MV-4-11 (cell line): ENCODE measurements at regions not wholly inside any gene's neighbourhood (a gene's known extent, or its start where the extent isn't known, plus 50 kb on each side); places are given as distances from the start of the nearest gene placed in this dataset.
"Not testable (repeated sequence)": the region's sequence is repeated elsewhere in the genome, so short reads cannot be mapped to it uniquely, and the experiment has no call there.

Source experiments
- DNase-seq: peaks from one replicate; lab custom pipeline; 2025; lab: John Stamatoyannopoulos, UW

DNA sequence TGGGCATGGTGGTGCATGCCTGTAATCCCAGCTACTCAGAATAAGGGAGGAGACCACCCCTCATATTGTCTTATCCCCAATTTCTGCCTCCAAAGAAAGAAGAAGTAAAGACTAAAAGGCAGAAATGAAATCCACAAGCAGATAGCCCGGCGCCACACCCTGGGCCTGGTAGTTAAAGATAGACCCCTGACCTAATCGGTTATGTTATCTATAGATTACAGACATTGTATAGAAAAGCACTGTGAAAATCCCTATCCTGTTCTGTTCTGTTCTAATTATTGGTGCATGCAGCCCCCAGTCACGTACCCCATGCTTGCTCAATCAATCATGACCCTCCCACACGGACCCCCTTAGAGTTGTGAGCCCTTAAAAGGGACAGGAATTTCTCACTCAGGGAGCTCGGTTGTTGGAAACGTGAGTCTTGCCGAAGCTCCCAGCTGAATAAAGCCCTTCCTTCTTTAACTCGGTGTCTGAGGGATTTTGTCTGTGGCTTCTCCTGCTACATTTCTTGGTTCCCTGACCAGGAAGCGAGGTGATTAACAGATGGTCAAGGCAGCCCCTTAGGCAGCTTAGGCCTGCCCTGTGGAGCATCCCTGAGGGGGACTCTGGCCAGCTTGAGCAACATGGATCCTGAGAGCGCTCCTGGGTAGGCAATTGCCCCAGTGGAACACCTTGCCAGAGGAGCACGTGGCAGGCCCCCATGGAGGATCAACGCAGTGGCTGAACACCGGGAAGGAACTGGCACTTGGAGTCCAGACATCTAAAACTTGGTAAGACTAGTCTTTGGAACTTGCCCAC, 188.7 kb upstream of the NDUFV2 start:
- not testable (repeated sequence) for DNase-seq

GRCh38 chr18:8914404-8915264, 187.9 kb upstream of the NDUFV2 start:
- not testable (repeated sequence) for DNase-seq

- DNase-seq: not testable (repeated sequence)
These were observed 181.4 kb upstream of the NDUFV2 start for GRCh38 chr18:8920856-8921787.

DNA sequence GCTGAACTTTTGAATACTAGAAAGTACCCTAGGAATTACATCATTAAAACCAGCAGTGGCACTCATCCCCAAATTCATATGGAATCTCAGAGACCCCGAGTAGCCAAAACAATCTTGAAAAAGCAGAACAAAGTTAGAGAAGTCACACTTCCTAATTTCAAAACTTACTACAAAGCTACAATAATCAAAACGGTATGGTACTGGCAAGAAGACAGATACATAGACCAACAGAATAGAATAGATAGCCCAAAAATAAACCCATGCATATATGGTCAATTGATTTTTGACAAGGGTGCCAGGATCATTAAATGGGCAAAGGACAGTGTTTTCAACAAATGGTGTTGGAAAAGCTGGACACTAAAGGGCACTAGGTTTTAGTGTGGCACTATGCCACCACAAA, 176.0 kb upstream of the NDUFV2 start:
- DNase-seq: no peak

DNA sequence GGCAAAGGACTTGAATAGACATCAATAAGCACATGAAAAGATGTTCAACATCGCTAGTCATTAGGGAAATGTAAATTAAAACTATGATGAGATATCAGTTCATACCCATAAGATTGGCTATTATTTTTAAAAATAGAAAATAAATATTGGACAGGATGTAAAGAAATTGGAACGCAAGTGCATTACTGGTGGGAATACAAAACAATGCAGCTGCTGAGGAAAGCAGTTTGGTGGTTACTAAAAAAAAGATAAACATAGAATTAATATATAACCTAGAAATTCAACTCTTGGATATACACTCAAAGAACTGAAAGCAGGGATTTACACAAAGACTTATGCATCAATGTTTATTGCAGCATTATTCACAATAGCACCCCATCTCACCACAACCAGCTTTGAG, 174.5 kb upstream of the NDUFV2 start:
- DNase-seq: no peak

DNA sequence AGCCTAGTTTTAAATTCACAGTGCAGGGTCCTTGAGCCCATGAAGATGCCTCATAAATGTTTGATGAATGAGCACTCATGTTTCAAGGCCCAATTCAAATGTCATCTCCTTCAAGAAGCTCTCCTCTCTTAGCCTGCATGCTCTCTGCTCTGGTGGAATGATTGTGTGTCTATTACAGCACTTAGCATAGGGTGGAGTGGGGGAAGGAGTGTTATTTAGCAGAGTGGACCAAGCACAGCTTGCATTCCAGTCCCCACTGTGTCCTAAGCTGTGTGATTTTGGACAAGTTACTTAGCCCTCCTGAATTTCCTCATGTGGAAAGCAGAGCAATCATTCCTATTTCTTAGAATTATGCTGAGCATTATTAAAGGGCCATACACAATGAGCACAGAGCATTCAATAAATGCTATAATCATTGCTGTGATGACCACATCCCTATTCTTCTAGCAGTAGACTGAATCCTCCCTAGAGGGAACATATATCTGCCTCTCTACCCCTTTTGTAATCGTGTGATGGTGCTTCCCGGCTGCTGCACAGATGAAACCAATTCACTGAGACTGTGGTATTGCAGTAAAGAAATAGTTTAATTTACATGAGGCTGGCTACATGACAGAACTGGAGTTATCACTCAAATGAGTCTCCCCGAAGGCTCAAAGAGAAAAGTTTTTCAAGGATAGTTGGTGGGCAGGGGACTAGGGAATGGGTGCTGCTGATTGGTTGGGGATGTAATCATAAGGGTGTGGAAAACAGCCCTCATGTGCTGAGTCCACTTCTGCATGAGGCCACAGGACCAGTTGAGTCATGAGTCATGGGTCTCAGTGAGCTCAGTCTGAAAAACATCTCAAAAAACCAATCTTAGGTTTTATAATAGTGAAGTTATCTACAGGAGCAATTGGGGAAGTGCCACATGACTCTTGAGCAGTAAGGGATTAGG, 173.4 kb upstream of the NDUFV2 start:
- DNase-seq: no peak

DNA sequence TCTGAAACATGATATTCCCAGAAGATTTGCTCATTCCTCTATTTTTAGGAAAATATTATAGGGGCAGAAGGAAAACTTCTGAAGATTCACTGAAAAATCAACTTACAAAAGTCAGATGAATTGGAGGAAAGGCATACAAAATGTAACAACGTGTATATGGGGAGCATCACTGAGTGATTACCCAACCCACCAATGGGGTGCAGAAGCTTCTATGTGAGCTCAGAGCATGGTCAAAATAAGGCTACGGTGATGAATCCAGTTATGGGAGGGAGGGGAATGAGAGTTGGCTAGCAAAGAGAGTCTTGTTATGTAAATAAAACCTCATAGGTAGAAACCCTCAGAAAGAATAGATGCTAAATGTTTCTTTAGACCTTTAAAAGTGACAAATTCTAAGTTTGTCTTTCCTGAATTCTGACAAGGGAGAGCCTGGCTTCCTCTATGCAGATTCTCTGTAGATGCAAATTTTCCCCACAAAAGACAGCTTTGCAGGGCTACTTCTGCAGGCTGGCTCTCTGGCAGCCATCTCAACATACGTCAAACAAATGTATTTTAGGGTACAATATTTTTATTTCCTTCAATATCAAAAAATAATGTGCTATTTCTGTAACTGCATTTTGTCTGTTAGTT, 171.4 kb upstream of the NDUFV2 start:
- DNase-seq: no peak

GRCh38 chr18:8932866-8933265, 169.6 kb upstream of the NDUFV2 start:
- DNase-seq: no peak

DNA sequence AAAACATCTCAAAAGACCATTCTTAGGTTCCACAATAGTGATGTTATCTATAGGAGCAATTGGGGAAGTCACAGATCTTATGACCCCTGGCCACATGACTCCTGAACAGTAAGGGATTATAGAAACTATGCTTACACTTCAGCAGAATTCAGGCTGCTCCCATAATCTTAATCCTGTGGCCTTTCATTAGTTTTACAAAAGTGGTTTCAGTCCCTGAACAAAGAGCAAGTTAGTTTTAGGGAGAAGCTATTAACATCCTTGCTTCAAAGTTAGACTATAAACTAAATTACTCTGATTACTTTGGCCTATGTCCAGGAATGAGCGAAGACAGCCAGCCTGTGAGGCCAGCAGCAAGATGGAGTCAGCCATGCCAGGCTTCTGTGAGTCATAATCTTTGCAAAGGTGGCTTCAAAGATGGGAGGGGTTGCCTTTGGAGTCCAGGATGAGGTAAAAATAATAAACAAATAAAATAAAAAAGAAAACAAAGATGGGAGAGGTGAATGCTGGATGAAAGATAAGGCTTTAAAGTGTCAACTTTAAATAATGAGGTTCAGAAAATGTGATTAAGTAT, 168.7 kb upstream of the NDUFV2 start:
- DNase-seq: no peak

- DNase-seq: not testable (repeated sequence)
These were observed 167.2 kb upstream of the NDUFV2 start for GRCh38 chr18:8935346-8935745.

- DNase-seq: no peak
These were observed 165.9 kb upstream of the NDUFV2 start for GRCh38 chr18:8936619-8937018.

- no peak for DNase-seq
These were observed 165.1 kb upstream of the NDUFV2 start for GRCh38 chr18:8937160-8938094.

DNA sequence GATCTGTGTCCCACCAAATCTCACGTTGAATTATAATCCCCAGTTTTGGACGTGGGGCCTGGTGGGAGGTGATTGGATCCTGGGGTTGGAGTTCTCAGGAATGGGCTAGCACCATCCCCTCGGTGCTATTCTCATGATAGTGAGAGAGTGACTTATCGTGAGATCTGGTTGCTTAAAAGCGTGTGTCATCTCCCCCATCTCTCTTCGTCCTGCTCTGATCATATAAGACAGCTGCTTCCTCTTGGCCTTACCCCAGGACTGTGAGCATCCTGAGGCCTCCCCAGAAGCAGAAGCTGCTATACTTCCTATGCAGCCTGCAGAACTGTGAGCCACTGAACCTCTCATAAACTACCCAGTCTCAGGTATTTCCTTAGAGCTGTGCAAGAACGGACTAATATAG, 163.7 kb upstream of the NDUFV2 start:
- peak; percentile 25 for DNase-seq

DNA sequence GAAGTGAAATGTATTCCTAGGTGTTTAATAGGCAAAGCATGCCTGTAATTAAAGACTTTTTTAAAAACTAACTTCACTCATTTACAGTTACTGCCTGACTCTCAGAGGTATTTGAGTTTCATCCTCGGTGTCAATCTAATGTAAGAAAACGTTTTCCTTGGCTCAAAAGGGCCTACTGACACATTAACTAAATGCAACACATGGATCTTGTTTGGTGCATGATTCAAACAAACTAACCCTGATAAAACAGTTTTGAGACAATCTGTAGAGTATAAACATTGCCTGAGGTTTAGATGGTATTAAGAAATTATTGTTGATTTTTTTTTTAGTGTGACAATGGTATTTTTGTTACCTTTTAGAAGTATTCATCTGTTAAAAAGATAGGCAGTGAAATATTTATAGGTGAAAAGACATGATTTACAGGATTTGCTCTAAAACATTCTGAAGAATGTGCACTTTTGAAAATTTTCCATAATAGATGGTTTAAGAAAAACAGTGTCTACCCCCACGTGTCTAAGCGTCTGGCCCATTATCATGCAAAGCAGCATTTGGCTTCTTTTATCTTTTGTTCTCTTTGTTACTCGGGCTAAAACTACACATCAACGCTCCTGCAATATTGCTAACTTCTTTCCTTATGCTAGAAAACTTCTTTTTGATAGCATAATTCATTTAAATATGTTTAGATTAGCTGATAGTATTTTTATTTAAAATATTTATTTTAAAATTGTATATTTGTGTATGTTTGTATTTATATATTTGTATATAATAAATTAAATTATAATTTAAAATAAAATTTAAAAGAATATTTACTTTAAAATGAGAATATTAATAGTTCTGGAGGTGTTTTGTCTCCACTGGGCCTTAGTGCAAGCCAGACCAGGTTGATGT, 160.2 kb upstream of the NDUFV2 start:
- DNase-seq: no peak

DNA sequence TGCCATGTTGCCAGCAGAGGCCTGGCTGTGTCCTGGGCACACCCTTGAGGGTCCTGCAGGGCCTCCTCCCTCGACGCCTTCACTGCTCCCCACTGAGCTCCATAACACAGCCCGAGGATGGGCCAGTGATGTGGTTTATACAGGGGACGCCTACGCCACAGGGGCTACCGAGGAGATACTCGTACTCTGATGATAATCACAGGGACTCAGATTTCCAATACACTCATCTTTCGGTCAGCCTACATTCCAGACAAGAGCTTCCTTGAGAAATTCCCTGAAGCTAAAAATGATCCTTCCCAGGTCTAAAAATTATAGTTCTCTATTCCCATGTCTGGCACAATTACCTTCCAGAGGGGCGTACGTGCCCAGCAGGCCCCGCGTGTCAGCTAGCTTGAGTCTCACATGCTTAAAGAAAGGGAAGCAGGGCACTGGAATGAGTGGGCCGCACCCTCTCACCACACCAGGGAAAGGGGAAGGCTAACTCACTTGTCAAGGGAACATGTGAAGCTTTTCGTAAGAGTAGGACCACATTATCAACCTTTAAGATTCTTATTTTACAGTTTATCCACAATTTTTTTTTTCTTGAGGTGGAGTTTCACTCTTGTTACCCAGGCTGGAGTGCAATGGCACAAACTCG, 159.5 kb upstream of the NDUFV2 start:
- peak; percentile 37 for DNase-seq

- peak; percentile 56 for DNase-seq
These were observed 158.3 kb upstream of the NDUFV2 start for GRCh38 chr18:8943900-8944870.
